Immature natural killer cell (primary cell): ENCODE measurements at regions not wholly inside any gene's neighbourhood (a gene's known extent, or its start where the extent isn't known, plus 50 kb on each side); places are given as distances from the start of the nearest gene placed in this dataset.

Experiments
- DNase-seq, 3 donors: peaks; one replicate each; pipeline ENCODE4 v3.0.0; 2022; ENCODE audit warnings: mixed read lengths in 1 of 3
- H3K27ac Mint-ChIP-seq, 6 donors: one replicate each; pipeline ENCODE4 v1.8.0; 2020; ENCODE audit warnings: mixed read lengths in 6 of 6, mild to moderate bottlenecking in 5 of 6, inconsistent platforms in 4 of 6, moderate library complexity in 3 of 6
- H3K27me3 Mint-ChIP-seq, 3 donors: one replicate each; pipeline ENCODE4 v1.8.0; 2020 to 2021; ENCODE audit warnings: low read depth in 3 of 3, mild to moderate bottlenecking in 3 of 3, mixed read lengths in 3 of 3, moderate library complexity in 3 of 3, inconsistent platforms in 1 of 3
- H3K36me3 Mint-ChIP-seq, 3 donors: one replicate each; pipeline ENCODE4 v1.8.0; 2020; ENCODE audit warnings: mixed read lengths in 3 of 3, inconsistent platforms in 2 of 3, mild to moderate bottlenecking in 2 of 3
- H3K4me1 Mint-ChIP-seq, 2 donors: one replicate each; pipeline ENCODE4 v1.8.0; 2020; ENCODE audit warnings: inconsistent platforms in 2 of 2, mild to moderate bottlenecking in 2 of 2, mixed read lengths in 2 of 2, moderate library complexity in 1 of 2
- H3K4me3 Mint-ChIP-seq, 5 donors: one replicate each; pipeline ENCODE4 v1.8.0; 2020; ENCODE audit warnings: mild to moderate bottlenecking in 5 of 5, mixed read lengths in 5 of 5, inconsistent platforms in 3 of 5, moderate library complexity in 3 of 5
- H3K9me3 Mint-ChIP-seq, 6 donors: one replicate each; pipeline ENCODE4 v1.8.0; 2020; ENCODE audit warnings: mild to moderate bottlenecking in 6 of 6, mixed read lengths in 6 of 6, inconsistent platforms in 4 of 6, moderate library complexity in 3 of 6

DNA sequence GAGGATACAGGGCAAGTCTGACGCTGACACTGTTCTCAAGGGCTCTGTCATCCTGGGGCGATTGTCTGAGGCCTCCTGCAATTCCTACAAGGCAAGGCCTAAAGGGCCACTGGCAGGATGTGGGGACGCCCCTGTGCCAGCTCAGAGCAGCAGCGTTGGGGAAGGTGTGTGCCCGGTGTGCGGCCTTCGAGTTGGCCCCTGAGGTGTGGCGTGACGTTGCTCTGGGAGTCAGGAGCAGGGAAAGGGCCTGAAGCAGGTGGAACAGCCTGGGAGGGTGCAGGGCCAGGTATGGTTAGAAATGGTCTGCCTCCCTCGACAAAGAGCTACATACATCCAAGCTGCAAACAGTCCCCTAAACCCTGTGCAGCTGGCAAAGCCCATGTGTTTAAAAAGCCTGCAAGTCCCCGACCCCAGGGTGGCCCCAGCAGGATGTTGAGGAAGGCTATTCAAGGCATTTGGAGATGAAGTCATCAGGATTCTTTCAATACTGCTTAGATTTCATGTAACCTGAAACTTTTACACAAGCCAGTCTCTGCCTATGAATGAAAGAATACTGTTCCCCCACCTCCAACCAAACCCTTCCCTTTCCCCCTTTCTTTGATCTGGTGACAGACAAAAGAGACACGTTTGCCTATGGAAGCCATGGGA, 142.5 kb upstream of the TNS3 start:
- Mint-ChIP-seq H3K4me3 (no peak overlapping the region), H3K36me3 (no peaks in the 10 kb centered on the region), H3K27ac (no peak overlapping the region), H3K4me1 (no peaks in the 10 kb centered on the region), H3K27me3 (peaks cover 0 to 2% (median 1%) of the 10 kb centered on the region in 3 donors), H3K9me3 (no peaks in the 10 kb centered on the region)
- no peak for DNase-seq

DNA sequence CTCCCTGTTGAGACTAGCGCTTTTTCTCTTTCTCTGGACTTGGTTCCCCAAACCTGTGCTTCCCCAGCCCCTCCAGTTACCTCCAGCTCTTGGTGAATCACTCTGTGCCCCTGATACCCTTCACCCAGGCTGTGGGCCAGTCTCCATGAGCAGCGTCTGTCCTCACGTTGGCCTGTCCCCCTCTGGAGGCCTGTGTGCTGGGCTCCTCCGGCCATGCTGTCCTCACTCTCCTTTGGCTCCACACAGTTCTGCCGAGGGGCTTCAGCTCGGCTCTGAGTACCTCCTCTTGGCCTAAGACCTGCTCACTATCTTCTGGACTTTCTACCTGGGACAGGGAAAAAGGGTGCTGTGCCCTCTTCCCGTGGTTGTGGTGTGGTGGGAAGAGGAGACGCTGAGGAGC, 140.2 kb upstream of the TNS3 start:
- no peak overlapping the region for H3K27ac Mint-ChIP-seq

DNA sequence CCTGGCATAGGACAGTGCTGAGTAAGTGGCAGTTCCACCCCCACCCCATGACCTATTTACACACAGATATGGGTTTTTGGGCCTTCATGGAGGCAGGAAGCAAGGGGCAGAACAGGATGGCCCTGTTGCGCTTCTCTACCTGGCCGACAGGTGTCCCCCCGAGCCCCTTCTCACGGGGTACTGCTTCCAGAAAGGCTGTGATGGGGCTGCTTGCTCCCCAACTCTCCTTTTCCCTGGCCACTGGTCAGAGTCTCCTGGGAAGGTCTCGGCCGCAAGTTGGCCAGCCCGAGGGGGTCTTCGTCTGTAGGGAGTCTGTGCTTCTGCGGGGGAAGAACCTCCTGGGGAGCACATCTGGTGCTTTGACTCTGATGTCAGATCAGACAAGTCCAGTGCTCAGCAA, 139.8 kb upstream of the TNS3 start:
- Mint-ChIP-seq H3K9me3 (peaks cover 0 to 2% (median 0%) of the 10 kb centered on the region in 6 donors), H3K27ac (no peak overlapping the region), H3K4me1 (no peaks in the 10 kb centered on the region), H3K36me3 (no peaks in the 10 kb centered on the region), H3K27me3 (peaks cover 0 to 2% (median 0%) of the 10 kb centered on the region in 3 donors), H3K4me3 (no peak overlapping the region)
- no peak for DNase-seq

More for the DNA sequence above, 140.2 kb upstream of the TNS3 start:
- peaks cover 0 to 2% (median 0%) of the 10 kb centered on the region in 6 donors for H3K9me3 Mint-ChIP-seq
- peaks cover 0 to 2% (median 1%) of the 10 kb centered on the region in 3 donors for H3K27me3 Mint-ChIP-seq
- DNase-seq, result no peak
- H3K36me3 Mint-ChIP-seq, result no peaks in the 10 kb centered on the region
- no peaks in the 10 kb centered on the region for H3K4me1 Mint-ChIP-seq
- no peak overlapping the region for H3K4me3 Mint-ChIP-seq

DNA sequence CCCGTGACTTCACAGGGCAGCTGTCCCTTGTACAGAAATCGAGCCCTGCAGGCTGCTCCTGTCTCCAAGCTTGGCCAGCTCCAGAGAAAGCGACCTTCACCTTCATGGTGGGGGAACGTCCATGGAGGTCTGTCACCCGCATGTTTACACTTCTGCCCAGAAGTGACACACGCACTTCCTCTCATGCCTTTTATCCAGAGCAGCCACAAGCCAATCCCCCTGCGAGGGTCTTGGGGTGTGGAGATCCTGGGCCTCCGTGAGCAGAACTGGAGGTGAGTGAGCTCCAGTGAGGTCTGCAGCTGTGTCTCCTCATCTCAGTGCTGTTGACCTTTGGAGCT, 139.0 kb upstream of the TNS3 start:
- no peaks in the 10 kb centered on the region for H3K4me1 Mint-ChIP-seq
- H3K36me3 Mint-ChIP-seq, result no peaks in the 10 kb centered on the region
- peaks cover 0 to 2% (median 0%) of the 10 kb centered on the region in 3 donors for H3K27me3 Mint-ChIP-seq
- H3K27ac Mint-ChIP-seq, result no peak overlapping the region
- no peak for DNase-seq
- H3K4me3 Mint-ChIP-seq, result no peak overlapping the region
- peaks cover 0 to 2% (median 0%) of the 10 kb centered on the region in 6 donors for H3K9me3 Mint-ChIP-seq

DNA sequence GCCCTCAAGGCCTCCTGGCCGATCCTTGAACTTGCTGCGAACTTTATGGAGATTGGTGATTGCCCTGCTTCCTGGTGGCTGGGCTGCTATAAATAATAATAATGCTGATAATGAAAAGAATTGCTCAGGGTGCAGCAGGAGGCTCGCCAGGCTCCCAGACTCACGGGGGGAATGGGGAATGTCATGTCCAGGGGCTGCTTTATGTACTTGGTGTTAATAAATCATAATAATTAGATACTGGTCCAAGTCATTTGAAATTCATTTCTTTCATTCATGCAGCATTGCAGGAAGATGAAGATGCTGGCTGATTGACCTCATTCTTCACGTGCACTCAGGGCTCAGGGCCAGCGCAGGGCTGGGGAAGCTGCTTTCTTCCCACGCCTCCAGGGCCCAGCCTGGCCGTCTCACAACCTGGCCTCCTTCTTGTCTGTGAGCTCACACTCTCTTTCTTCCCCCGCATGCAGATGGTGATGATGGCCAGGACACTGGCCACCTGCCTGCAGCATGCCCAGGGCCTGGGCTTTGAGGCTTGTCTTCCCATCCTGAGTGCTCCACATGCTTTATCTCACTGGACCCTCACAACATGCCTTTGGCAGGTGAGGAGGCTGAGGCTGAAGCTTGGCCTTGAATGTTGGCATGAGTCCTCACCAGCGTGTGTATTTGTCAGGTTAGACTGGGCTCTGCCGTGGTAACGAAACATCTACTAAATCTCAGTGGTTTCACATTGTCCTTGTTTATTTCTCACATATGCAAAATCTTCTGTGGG, 138.4 kb upstream of the TNS3 start:
- DNase-seq, result no peak
- Mint-ChIP-seq H3K9me3 (peaks cover 0 to 2% (median 0%) of the 10 kb centered on the region in 6 donors), H3K27ac (no peak overlapping the region), H3K36me3 (no peaks in the 10 kb centered on the region), H3K4me3 (no peak overlapping the region), H3K27me3 (peaks cover 0 to 2% (median 0%) of the 10 kb centered on the region in 3 donors), H3K4me1 (no peaks in the 10 kb centered on the region)

DNA sequence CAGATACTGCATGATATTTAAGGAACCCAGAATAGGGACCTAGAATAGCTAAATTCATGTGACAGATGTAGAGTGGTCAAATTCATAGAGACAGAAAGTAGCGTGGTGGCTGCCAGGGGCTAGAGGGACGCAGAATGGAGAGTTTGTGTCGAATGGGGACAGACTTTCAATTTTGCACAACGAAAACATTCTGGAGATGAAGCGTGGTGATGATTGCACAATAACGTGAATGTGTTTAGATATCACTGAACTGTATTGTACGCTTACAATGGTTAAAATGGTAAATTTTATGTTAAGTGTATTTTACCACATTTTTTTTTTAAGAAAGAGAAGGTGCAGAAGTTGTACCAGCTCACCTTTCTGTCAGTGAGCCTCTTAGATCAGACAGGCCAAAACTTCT, 137.8 kb upstream of the TNS3 start:
- no peak for DNase-seq
- no peak overlapping the region for H3K4me3 Mint-ChIP-seq
- peaks cover 0 to 2% (median 0%) of the 10 kb centered on the region in 6 donors for H3K9me3 Mint-ChIP-seq
- no peak overlapping the region for H3K27ac Mint-ChIP-seq
- no peaks in the 10 kb centered on the region for H3K4me1 Mint-ChIP-seq
- H3K36me3 Mint-ChIP-seq, result no peaks in the 10 kb centered on the region
- H3K27me3 Mint-ChIP-seq, result peaks cover 0 to 2% (median 0%) of the 10 kb centered on the region in 3 donors

DNA sequence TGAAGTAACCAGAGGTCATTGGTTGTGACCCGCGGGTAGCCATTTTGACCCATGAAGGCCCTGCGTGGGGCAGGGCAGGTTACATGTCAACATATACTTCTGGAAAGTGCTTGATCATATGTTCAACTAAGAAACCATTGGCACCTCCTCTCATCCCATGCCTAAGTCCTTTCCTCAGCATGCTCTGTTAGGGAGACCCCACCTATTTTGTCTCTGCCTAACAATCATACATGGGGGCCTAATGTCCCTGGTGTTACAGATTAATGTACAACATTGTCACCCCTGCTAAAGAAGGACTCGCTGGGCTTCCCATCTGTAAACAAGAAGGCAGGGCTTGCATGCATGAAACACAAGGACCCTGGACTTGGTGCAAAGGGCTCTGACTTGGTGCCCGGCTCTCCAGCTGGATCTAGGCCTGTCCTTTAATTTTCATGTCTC, 133.7 kb upstream of the TNS3 start:
- no peak overlapping the region for H3K4me3 Mint-ChIP-seq

DNA sequence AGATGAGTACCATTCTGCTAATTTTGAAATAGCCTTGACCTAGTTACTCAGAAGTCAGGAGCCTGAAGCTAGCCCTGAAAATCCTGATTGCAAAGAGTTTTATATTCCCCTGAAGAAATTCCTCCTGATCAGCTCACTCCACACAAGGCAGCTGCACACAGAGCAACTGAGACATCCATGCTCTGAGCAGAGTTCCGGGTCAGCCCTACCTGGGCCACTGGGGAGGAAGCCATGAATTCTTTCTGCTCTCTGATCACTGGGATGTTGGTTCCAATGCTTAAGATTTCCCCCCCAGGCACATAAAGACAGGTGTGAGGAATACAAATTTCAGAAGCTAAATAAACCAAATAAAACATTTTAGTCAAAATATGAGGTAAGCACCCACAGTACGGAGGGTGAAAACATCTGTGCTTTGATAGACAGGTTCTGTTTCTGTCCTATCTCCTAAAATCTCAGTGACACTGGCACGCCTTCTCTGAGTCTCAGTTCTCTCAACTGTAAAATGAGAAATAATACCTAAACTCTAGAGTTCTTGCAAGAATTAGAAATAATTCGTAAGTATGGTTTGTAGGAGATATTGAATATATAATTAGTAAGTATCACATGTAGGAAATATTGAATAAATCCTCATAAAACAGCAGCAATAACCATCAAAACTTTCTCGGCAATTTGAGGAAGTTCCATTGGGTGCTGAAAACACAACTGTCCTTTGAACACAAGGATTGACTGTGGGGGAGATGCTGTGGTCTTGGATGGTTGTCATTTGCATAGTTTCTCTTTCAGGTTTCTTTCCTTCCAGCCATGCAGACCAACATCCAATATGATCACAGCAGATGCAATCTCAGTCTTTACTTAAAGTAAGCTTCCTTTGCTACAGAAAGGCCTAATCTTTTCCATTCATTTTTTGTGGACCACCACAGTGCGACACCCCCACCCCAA, 133.0 kb upstream of the TNS3 start:
- H3K4me3 Mint-ChIP-seq, result no peak overlapping the region
- no peak for DNase-seq
- H3K27me3 Mint-ChIP-seq, result no peaks in the 10 kb centered on the region
- H3K36me3 Mint-ChIP-seq, result no peaks in the 10 kb centered on the region
- peaks cover 0 to 2% (median 0%) of the 10 kb centered on the region in 6 donors for H3K9me3 Mint-ChIP-seq
- H3K4me1 Mint-ChIP-seq, result no peaks in the 10 kb centered on the region
- no peak overlapping the region for H3K27ac Mint-ChIP-seq

More for the DNA sequence above, 133.7 kb upstream of the TNS3 start:
- Mint-ChIP-seq H3K9me3 (peaks cover 0 to 2% (median 0%) of the 10 kb centered on the region in 6 donors), H3K36me3 (no peaks in the 10 kb centered on the region), H3K27me3 (no peaks in the 10 kb centered on the region), H3K27ac (no peak overlapping the region), H3K4me1 (no peaks in the 10 kb centered on the region)
- no peak for DNase-seq

DNA sequence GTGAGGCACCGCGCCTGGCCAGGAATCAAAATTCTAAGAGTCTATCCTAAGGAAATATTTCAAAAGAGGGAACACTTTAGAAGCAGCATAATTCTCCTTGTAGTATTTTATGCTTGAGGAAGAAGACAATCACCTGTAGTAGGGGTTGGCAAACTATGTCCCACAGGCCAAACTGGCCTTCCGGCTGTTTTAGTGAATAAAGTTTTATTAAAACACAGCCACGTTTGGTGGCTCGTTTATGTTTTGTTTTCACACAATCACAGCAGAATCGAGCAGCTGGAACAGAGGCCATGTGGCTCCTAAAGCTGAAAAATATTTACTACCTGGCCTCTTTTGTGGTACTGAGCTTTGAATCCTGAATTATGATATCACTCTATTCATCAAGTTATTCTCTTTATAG, 131.7 kb upstream of the TNS3 start:
- H3K36me3 Mint-ChIP-seq, result no peaks in the 10 kb centered on the region
- no peak overlapping the region for H3K27ac Mint-ChIP-seq
- H3K27me3 Mint-ChIP-seq, result no peaks in the 10 kb centered on the region
- peaks cover 0 to 2% (median 0%) of the 10 kb centered on the region in 6 donors for H3K9me3 Mint-ChIP-seq
- no peak overlapping the region for H3K4me3 Mint-ChIP-seq
- DNase-seq, result no peak
- H3K4me1 Mint-ChIP-seq, result no peaks in the 10 kb centered on the region

DNA sequence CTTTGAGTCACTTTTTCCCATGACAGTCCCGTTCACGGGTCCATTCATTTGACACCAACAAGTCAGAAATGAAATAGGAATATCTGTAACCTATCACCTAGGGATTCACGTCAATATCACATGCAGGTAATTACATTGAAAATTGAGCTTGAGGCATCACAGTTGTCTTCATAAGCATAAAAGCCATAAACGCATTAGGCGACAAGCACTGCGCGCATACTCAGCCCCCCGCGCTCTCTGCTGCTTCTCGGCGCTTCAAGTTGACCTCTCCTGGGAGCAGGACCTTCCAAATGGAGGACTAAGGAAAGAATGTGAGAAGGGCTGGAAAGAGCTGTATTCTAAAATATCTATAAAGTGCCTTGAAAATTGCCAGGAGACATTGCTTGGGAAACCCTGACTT, 130.5 kb upstream of the TNS3 start:
- Mint-ChIP-seq H3K36me3 (no peaks in the 10 kb centered on the region), H3K27ac (peak overlapping the region in 1 of 6 donors; percentile 31), H3K27me3 (peaks cover 0 to 2% (median 0%) of the 10 kb centered on the region in 3 donors), H3K4me3 (no peak overlapping the region), H3K9me3 (peaks cover 0 to under 1% (median 0%) of the 10 kb centered on the region in 6 donors), H3K4me1 (no peaks in the 10 kb centered on the region)
- no peak for DNase-seq

DNA sequence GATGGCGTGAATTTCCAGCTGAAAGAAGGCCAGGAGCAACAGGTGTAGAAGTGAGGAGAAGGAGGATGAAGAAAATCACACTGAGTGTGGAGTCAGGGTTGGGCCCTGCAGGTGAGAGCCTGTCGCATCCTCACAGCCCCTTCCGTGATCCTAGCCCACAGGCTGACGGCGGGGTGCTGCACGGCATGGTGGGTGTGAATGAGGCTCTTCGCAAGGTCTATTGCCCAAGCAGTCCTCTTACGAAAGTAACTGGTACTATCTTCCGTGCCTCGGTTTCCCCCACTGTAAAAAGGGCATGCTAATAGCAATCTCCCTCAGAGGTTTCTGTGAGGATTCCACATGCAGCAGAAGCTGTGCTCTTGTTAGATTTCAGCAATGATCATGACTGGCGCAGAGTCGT, 129.9 kb upstream of the TNS3 start:
- no peak for DNase-seq
- Mint-ChIP-seq H3K9me3 (no peaks in the 10 kb centered on the region), H3K36me3 (no peaks in the 10 kb centered on the region), H3K27me3 (peaks cover 0 to 3% (median 0%) of the 10 kb centered on the region in 3 donors), H3K27ac (no peak overlapping the region), H3K4me1 (no peaks in the 10 kb centered on the region), H3K4me3 (no peak overlapping the region)

DNA sequence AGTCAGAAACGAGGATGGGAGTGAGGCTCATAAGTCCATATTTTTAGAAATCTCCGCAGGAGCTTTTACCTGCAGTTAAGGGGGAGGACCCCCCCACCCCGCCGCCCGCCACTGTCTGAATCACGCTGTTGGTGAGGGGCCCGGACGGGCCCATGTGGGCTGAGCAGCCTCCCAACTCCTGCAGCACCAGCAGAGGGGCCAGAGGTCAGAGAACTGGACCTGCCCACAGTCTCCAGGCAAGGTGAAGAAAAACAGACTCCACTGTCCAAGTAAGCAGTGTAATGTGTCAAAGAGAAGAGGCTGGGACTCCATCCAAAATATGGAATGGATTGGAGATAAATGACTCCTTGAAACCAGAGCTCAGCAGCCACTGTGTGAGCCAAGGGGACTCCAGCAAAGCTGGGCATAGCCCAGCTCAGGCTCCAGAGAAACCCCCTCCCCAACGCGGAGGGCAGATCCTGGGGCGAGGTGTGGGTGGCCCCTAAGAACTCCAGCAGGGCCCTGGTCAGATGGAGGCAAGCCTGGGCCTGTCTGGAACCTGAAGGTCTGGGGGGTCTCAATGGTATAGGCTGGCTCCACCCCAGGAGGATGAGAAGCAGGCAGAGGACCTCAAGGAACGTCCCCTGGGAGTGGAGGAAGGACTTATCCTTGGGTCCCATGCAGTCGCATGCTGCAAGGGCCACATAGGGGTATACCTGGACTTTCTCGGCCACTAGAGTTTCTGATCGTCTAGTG, 128.5 kb upstream of the TNS3 start:
- H3K4me3 Mint-ChIP-seq, result no peak overlapping the region
- DNase-seq, result no peak
- no peaks in the 10 kb centered on the region for H3K36me3 Mint-ChIP-seq
- H3K27me3 Mint-ChIP-seq, result peaks cover 0 to 3% (median 0%) of the 10 kb centered on the region in 3 donors
- H3K4me1 Mint-ChIP-seq, result no peaks in the 10 kb centered on the region
- no peaks in the 10 kb centered on the region for H3K9me3 Mint-ChIP-seq
- no peak overlapping the region for H3K27ac Mint-ChIP-seq

DNA sequence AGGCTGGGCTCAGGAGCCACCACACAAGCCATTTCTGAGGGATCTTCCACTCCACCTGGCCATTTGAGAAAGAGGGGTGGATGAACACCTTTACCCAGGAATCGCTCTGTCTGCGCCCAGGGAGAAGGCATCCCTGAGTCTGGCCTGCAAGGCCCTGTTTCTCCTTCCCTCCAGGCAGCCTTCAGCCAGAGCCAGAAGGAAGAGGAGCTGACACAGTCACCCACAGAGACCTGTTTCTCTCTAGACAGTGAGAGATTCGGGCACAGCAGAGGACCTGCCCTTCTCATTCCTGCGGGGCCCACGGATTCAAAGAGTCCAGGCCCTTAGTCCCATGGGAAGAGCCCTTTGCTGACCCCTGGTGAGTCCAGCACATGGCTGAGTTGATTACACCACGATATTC, 127.5 kb upstream of the TNS3 start:
- H3K36me3 Mint-ChIP-seq, result no peaks in the 10 kb centered on the region
- H3K4me1 Mint-ChIP-seq, result no peaks in the 10 kb centered on the region
- H3K4me3 Mint-ChIP-seq, result no peak overlapping the region
- no peak for DNase-seq
- no peaks in the 10 kb centered on the region for H3K9me3 Mint-ChIP-seq
- H3K27ac Mint-ChIP-seq, result no peak overlapping the region
- H3K27me3 Mint-ChIP-seq, result peaks cover 0 to 3% (median 0%) of the 10 kb centered on the region in 3 donors
